GM18520 (cell line): ENCODE measurements at regions not wholly inside any gene's neighbourhood (a gene's known extent, or its start where the extent isn't known, plus 50 kb on each side); places are given as distances from the start of the nearest gene placed in this dataset.

Experiments used
- ATAC-seq: cut with Tn5 transposase; IDR thresholded peaks from one replicate; pipeline ENCODE4 v1.9.1; 2021; ENCODE audit not compliant: unreplicated experiment

GRCh38 chr2:58686776-58687175, 445.7 kb upstream of the FANCL start:
- ATAC-seq, result no peak

GRCh38 chr2:58680755-58681310, 439.7 kb upstream of the FANCL start:
- ATAC-seq, result no peak

- no peak for ATAC-seq
These were observed 436.6 kb upstream of the FANCL start for GRCh38 chr2:58677748-58678147.

DNA sequence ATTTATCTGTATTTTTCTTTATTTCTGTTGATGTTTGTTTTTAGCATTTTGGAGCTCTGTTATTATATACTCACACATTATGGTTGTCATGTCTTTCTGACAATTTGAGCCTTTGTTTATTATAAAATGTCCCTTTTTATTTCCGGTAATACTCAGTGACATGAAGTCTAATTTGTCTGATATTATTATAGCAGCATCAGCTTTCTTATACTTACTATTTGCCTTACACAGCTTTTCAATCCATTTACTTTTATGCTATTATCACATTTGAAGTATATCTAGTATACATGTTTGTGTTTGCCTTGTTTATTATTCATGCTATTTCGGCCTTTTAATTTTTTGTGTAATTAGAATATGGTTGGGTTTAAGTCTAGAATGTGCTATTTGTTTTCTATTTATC, 430.6 kb upstream of the FANCL start:
- no peak for ATAC-seq

GRCh38 chr2:58669998-58670397, 428.9 kb upstream of the FANCL start:
- ATAC-seq, result no peak

DNA sequence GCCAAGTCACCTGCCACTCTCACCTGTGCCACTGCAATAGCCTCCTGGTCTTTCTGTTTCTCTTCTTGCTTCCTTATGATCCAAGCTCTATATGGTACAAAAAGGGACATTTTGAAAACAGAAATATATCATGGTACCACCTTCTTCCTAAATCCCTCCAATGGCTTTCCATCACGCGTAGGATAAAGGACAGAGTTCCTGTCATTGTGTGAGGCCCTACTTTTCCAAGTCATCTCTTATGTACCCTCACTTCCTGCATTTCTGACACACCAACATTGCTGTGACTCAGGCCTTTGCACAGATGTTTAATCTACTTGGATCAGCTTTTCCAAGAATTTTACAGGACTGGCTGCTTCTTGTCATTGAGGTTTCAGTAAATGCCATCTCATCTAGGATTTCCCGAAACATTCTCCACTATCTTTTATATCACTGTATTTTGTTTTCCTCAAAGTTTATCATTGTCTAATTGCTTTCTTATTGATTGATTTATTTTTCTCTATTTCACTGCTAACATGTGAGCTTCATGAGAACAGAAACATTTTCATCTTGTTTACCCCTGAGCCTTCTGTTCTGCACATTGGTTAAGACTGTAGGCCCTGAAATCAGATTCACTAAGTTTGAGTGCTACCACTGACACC, 426.1 kb upstream of the FANCL start:
- no peak for ATAC-seq

- no peak for ATAC-seq
These were observed 425.3 kb upstream of the FANCL start for GRCh38 chr2:58666323-58666970.

GRCh38 chr2:58665154-58665553, 424.0 kb upstream of the FANCL start:
- ATAC-seq, result no peak

GRCh38 chr2:58664523-58665151, 423.5 kb upstream of the FANCL start:
- ATAC-seq, result no peak

GRCh38 chr2:58660046-58660445, 418.9 kb upstream of the FANCL start:
- ATAC-seq, result no peak

DNA sequence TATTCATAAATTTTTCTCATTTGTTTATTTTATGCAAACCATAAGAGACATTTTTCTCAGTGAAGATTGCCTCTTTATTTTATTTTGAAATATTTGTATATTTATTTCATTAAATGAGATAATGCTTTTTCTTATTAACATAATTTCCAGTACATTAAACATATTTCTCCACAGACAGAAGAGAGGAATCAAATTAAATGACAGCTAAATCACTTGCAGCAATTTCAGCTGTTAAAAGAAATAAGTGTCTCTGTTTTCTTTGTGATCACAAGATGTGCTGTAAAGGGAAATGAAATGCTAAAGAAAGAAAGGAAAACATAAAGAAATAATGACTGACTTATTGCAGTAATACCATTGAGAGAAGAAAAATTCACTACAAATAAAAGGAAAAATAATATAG, 414.0 kb upstream of the FANCL start:
- ATAC-seq, result no peak

DNA sequence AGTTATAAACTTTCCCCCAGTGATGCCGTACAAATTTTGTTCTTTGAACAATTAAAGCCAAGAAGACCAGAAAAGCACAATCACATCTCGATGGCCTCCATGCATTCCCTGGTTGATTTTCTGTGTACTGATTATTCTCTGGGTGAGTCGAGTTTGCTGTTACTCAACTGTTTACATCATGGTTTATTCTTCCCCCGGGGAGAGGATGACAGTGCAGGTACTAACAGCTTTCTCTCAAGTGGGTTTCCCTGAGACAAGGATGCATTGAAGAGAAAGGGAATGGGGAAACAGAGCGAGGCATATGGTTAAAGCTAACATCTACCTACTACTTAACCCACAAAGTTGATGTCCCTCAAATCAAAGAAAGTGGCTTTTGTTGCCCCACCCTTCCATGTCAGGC, 410.8 kb upstream of the FANCL start:
- ATAC-seq, result no peak

DNA sequence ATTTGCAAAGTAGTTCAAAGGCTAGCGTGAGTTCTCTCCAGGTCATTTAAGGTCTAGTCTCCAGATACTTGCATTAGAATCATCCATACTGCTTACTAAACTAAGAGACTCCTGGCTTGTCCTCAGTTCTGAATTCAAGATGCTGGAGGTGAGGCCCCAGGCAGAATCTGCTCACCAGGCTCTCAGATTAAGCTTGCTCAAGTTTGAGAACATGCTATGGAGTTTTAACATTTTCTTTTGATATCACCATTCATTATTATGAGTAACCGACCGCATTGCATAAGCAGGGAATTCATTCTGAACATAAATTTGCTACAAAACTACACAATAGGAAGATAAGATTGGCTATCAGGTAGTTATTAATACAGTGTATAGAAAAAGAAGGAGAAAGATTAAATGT, 409.7 kb upstream of the FANCL start:
- no peak for ATAC-seq

DNA sequence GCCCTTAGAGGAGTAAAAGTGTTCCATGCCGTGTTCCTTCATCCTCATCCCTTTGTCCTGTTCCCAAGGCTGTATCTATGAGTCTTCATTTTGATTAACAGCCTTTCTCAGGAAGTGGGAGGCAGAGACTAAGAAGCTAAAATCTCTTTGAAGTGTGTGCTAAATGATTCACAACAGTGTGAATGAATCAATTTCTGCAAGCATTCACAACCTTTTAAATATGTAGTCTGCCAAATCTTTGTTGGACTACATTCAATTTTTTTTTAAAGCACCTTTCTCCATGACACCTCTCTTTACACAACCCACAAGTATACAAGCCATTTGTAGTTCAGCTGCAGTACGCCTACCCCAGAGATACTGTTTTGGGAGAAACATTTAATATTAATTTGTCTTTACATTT, 408.6 kb upstream of the FANCL start:
- ATAC-seq, result no peak

DNA sequence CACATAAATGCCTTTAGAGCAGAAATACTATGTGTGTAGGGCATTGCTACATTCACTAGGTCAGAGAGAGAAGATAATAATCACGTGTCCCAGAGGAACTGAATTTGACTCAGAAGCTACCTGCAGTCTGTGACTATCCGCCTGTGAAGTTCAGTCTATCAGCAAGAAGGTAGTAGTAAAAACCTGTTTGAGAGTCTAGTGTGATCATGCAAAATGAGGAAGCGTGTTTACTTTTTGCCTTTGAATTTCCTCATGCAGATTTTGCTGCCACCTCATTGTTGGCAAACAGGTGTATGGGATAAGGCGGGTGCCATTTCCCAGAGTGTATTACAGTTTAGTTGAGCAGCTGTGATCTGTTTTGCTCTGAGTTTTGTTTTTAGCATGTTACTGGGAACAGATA, 403.9 kb upstream of the FANCL start:
- ATAC-seq, result no peak

- no peak for ATAC-seq
These were observed 403.3 kb upstream of the FANCL start for GRCh38 chr2:58644451-58644850.

DNA sequence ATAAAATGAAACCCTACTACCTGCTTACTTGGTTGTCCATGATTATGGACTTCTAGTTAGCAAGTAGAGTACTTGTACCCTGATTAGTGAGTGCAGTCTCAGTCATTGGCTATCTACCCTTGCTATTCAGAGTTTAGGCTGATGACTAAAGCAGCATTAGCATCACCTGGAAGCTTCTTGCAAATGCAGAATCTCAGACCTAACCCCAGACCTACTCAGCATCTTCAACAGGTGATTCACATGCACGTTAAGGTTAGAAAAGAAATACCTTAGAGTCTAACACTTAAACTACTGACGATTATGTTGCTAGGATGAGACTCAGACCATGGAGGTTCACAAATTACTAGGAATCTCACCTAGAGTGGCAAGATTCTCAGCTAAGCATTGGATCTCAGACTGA, 399.9 kb upstream of the FANCL start:
- no peak for ATAC-seq

DNA sequence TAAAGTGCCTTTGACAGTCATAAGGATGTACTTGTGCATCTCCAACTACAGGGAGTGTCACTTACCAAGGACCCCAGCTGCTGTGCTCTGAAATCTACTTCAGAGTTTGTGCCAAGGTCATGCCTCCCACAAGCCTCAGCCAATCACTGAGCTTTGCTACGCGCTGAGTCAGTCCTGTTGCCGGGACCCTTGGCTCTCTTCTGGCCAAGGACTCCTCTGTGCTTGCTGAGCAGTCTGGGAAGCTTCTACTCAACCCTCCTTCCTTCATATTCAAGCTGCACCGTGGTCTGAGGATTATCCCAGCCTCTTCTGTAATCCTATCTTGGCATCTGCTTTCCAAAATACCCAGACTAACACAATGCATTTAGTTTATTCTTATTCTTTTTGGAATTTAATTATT, 398.9 kb upstream of the FANCL start:
- ATAC-seq, result no peak

DNA sequence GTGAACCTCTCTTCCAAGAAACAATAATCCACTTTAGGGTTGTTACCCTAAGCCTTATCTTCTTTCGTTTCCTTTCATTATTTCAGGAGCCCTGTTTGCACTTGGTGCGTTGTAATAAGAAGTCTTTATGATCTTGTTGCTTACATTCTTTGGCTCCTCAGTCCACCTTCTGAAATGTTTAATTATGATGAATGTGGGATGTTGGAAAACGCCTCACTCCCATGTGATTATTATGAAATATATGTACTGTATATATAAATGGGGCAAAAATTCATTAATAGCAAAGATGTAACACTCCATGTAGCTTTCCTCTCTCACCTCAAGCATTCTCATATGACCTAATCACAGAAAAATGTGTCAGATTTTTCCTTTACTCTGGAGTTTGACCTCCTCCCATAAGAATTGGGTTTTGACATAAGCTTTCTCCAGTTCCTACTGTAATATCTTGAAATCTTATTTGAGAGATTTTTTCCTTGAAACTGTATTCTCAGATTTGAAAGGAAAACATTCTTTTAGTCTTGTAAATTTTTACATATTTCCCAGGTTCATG, 397.2 kb upstream of the FANCL start:
- no peak for ATAC-seq

DNA sequence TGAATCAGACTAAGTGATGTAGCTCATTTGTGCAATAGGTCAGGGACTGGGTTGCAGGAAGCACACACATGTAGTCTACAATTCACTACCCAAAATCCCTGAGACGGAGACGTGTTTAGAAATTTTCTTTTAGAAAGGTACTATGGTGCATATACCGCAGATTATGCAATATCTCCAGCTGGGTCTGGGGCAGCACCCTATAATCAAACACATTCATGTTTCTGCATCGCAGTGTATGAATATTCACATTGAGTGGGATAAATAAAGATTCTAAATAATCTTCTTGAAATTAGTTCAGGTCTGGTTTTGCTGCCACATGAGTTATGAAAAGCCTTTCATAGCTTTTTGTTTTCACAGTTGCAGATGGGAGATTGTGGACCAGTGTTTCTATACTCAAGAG, 395.7 kb upstream of the FANCL start:
- ATAC-seq, result no peak

DNA sequence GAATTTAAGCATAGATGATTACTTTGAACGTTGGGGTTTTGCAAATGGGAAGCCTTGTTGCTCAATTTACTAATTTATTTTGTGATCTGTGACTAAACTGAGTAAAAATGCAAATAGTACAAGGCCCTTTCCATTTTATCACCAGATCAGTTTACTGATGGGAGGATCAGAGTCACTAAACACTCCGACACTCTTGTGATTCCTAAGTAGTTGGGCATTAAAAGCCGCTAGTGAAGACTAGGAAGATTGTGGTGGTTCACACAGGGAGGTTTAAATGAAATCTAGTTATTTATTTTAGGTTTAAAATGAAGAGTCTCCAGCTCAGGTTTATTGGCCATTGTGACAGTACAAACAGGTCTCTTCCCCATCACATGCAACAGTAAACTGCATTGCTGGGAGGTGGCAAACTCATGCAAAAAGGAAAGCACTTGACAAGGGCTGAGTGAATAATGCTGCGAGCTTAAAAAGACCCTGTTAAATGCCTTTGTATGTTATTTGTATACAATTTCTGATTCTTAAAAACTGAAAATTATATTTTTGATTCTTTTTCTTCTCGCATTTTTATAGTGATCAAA, 394.8 kb upstream of the FANCL start:
- no peak for ATAC-seq
